Left renal pelvis (tissue), 4 donors: ENCODE measurements at regions not wholly inside any gene's neighbourhood (a gene's known extent, or its start where the extent isn't known, plus 50 kb on each side); places are given as distances from the start of the nearest gene placed in this dataset.
A peak's percentile ranks its signal among the peaks of the same experiment; 100 is the strongest.
"Not testable (repeated sequence)": the region's sequence is repeated elsewhere in the genome, so short reads cannot be mapped to it uniquely, and the experiment has no call there.

Experiments
- DNase-seq, 4 donors: peaks; one replicate each; pipeline ENCODE4 v3.0.0-alpha.2; 2013; ENCODE audit warnings: low read depth in 4 of 4, low spot score in 3 of 4

GRCh38 chr20:12913781-12914443 lies 94.9 kb upstream of the SPTLC3 start:
- DNase-seq = no peak

GRCh38 chr20:12914804-12915203 lies 94.0 kb upstream of the SPTLC3 start:
- DNase-seq = no peak

- peak in 1 of 4 donors; percentile 24 for DNase-seq
Measured at GRCh38 chr20:12916699-12917098, 92.1 kb upstream of the SPTLC3 start.

- DNase-seq = no peak
Measured at GRCh38 chr20:12924126-12924525, 84.6 kb upstream of the SPTLC3 start.

GRCh38 chr20:12925210-12925755 lies 83.5 kb upstream of the SPTLC3 start:
- DNase-seq = peak; percentile 52 to 71 (median 58)

GRCh38 chr20:12925863-12926793 lies 82.6 kb upstream of the SPTLC3 start:
- DNase-seq = no peak

- DNase-seq = no peak
Measured at GRCh38 chr20:12927489-12927888, 81.3 kb upstream of the SPTLC3 start.

- DNase-seq = no peak
Measured at GRCh38 chr20:12928358-12928754, 80.4 kb upstream of the SPTLC3 start.

- no peak for DNase-seq
Measured at GRCh38 chr20:12928755-12929401, 79.9 kb upstream of the SPTLC3 start.

GRCh38 chr20:12936020-12936419 lies 72.8 kb upstream of the SPTLC3 start:
- no peak for DNase-seq

GRCh38 chr20:12936524-12936923 lies 72.2 kb upstream of the SPTLC3 start:
- DNase-seq = no peak

GRCh38 chr20:12941025-12941424 lies 67.7 kb upstream of the SPTLC3 start:
- DNase-seq = no peak

GRCh38 chr20:12942123-12942522 lies 66.6 kb upstream of the SPTLC3 start:
- no peak for DNase-seq

- no peak for DNase-seq
Measured at GRCh38 chr20:12946789-12947188, 62.0 kb upstream of the SPTLC3 start.

- no peak for DNase-seq
Measured at GRCh38 chr20:12947691-12948090, 61.1 kb upstream of the SPTLC3 start.

- no peak for DNase-seq
Measured at GRCh38 chr20:12949429-12949980, 59.3 kb upstream of the SPTLC3 start.

- DNase-seq = not testable (repeated sequence)
Measured at GRCh38 chr20:12954254-12954653, 54.5 kb upstream of the SPTLC3 start.

GRCh38 chr20:12955611-12956010 lies 53.2 kb upstream of the SPTLC3 start:
- no peak for DNase-seq

- no peak for DNase-seq
Measured at GRCh38 chr20:12956303-12956702, 52.5 kb upstream of the SPTLC3 start.

GRCh38 chr20:12957968-12958367 lies 50.8 kb upstream of the SPTLC3 start:
- DNase-seq = no peak
